ENCODE measurements at regions not wholly inside any gene's neighbourhood (a gene's known extent, or its start where the extent isn't known, plus 50 kb on each side); places are given as distances from the start of the nearest gene placed in this dataset.

- TF ChIP-seq CTCF (conservative IDR thresholded peaks at IDR 0.05 in 1 of 2, IDR thresholded peaks at IDR 0.05 in 1 of 2; ENCODE audit: low read depth in 1 of 2, low read length in 2 of 2), result no peak
- TF ChIP-seq EZH2 (IDR thresholded peaks at IDR 0.05; ENCODE audit: low read length, missing control alignments), result no peak
These were observed 61.9 kb upstream of the CMKLR1 start for GRCh38 chr12:108400900-108401480.
